CD14-positive monocyte (primary cell): ENCODE measurements at regions not wholly inside any gene's neighbourhood (a gene's known extent, or its start where the extent isn't known, plus 50 kb on each side); places are given as distances from the start of the nearest gene placed in this dataset.

Source experiments
- DNase-seq, 3 donors: peaks; one replicate each; pipeline ENCODE4 v3.0.0-alpha.2; 2011 to 2022
- H2AFZ ChIP-seq: 2 replicates; pipeline ENCODE4 v1.6.0; 2012; ENCODE audit warnings: mild to moderate bottlenecking, low read depth, low read length, inconsistent platforms; ENCODE audit not compliant: insufficient read depth, poor library complexity, severe bottlenecking
- H3K27ac ChIP-seq, 2 donors: 1 replicate in 1 of 2; 2 replicates in 1 of 2; pipeline ENCODE4 v1.5.1; 2012 to 2013; ENCODE audit warnings: low read length in 2 of 2, control low read depth in 1 of 2, inconsistent platforms in 1 of 2, low read depth in 1 of 2, mild to moderate bottlenecking in 1 of 2
- H3K27me3 ChIP-seq, 2 donors: one replicate each; pipeline versions ENCODE4 v1.6.0 to v1.6.1; 2011 to 2013; ENCODE audit warnings: low read length in 2 of 2; ENCODE audit not compliant: control insufficient read depth in 2 of 2, insufficient read depth in 2 of 2
- H3K36me3 ChIP-seq, 2 donors: replicated peaks in 1 of 2; 1 replicate in 1 of 2; 2 replicates in 1 of 2; pipeline versions ENCODE4 v1.5.1 to v1.6.1; 2012 to 2013; ENCODE audit warnings: low read length in 2 of 2, control low read depth in 1 of 2, inconsistent platforms in 1 of 2, mild to moderate bottlenecking in 1 of 2; ENCODE audit not compliant: insufficient read depth in 2 of 2, control insufficient read depth in 1 of 2
- H3K4me1 ChIP-seq, 2 donors: 1 replicate in 1 of 2; 2 replicates in 1 of 2; pipeline versions ENCODE4 v1.5.1 to v1.6.1; 2012 to 2013; ENCODE audit warnings: low read length in 2 of 2, control low read depth in 1 of 2, inconsistent platforms in 1 of 2, mild to moderate bottlenecking in 1 of 2, moderate library complexity in 1 of 2; ENCODE audit not compliant: insufficient read depth in 2 of 2, control insufficient read depth in 1 of 2
- H3K4me2 ChIP-seq: replicated peaks from 2 replicates; pipeline ENCODE3; 2012; ENCODE audit warnings: low read length, moderate library complexity, mild to moderate bottlenecking; ENCODE audit not compliant: poor library complexity, severe bottlenecking; ENCODE audit errors: extremely low read depth
- H3K4me3 ChIP-seq, 3 experiments: fragments of 200-600 bp in 1 of 3; sonication (generic) in 1 of 3; replicated peaks in 1 of 3; 1 replicate in 2 of 3; 2 replicates in 1 of 3; pipeline ENCODE4 v1.5.1; 2011 to 2013; ENCODE audit warnings: low read length in 3 of 3, mild to moderate bottlenecking in 3 of 3, control low read depth in 2 of 3, low read depth in 2 of 3, inconsistent platforms in 1 of 3, moderate library complexity in 1 of 3
- H3K79me2 ChIP-seq: 2 replicates; pipeline ENCODE4 v1.6.0; 2012; ENCODE audit warnings: mild to moderate bottlenecking, control low read depth, inconsistent platforms, low read length, moderate library complexity; ENCODE audit not compliant: insufficient read depth
- H3K9ac ChIP-seq: 2 replicates; pipeline ENCODE4 v1.6.0; 2017; ENCODE audit warnings: low read length, mild to moderate bottlenecking; ENCODE audit not compliant: insufficient read depth, poor library complexity, severe bottlenecking
- H3K9me3 ChIP-seq, 2 donors: replicated peaks in 1 of 2; 1 replicate in 1 of 2; 2 replicates in 1 of 2; pipeline versions ENCODE4 v1.5.1 to v1.6.1; 2012 to 2013; ENCODE audit warnings: low read length in 2 of 2, control low read depth in 1 of 2; ENCODE audit not compliant: control insufficient read depth in 1 of 2, insufficient read depth in 1 of 2
- H4K20me1 ChIP-seq: 2 replicates; pipeline ENCODE4 v1.6.0; 2012; ENCODE audit warnings: mild to moderate bottlenecking, low read length, control low read depth, moderate library complexity; ENCODE audit not compliant: insufficient read depth
- H3K27ac Mint-ChIP-seq, 7 donors: one replicate each; pipeline ENCODE4 v1.8.0; 2020; ENCODE audit warnings: mild to moderate bottlenecking in 7 of 7, mixed read lengths in 7 of 7, moderate library complexity in 6 of 7, inconsistent platforms in 2 of 7
- H3K27me3 Mint-ChIP-seq, 3 donors: one replicate each; pipeline ENCODE4 v1.8.0; 2021 to 2022; ENCODE audit warnings: low read depth in 3 of 3, mild to moderate bottlenecking in 3 of 3, mixed read lengths in 3 of 3, moderate library complexity in 3 of 3, inconsistent platforms in 1 of 3
- H3K36me3 Mint-ChIP-seq, 2 donors: one replicate each; pipeline ENCODE4 v1.8.0; 2020; ENCODE audit warnings: mixed read lengths in 2 of 2, inconsistent platforms in 1 of 2, mild to moderate bottlenecking in 1 of 2
- H3K4me1 Mint-ChIP-seq: one replicate; pipeline ENCODE4 v1.8.0; 2020; ENCODE audit warnings: mild to moderate bottlenecking, mixed read lengths
- H3K4me3 Mint-ChIP-seq, 2 donors: one replicate each; pipeline ENCODE4 v1.8.0; 2020; ENCODE audit warnings: mild to moderate bottlenecking in 2 of 2, mixed read lengths in 2 of 2, moderate library complexity in 1 of 2
- H3K9me3 Mint-ChIP-seq, 7 donors: one replicate each; pipeline ENCODE4 v1.8.0; 2020 to 2022; ENCODE audit warnings: mixed read lengths in 7 of 7, mild to moderate bottlenecking in 6 of 7, moderate library complexity in 6 of 7, inconsistent platforms in 2 of 7
- WGBS: methylation state at CpG from one replicate; pipeline ENCODE4 v1.1.5; 2013; ENCODE audit warnings: missing lambda C conversion rate; ENCODE audit not compliant: insufficient coverage; 5-methylcytosine and 5-hydroxymethylcytosine counted together
- intact Hi-C, 2 donors: fragments of 100-400 bp; cut with micrococcal nuclease; formaldehyde crosslinking; loops; one replicate each; pipeline versions ENCODE4 v1.15.0 to v1.15.1; 2023
- TF ChIP-seq, protein P1 (sequence below): fragments of 200-600 bp; IDR thresholded peaks from one replicate; pipeline ENCODE4 v1.8.0; 2022; ENCODE audit warnings: antibody characterized with exemption, mild to moderate bottlenecking

- no peak overlapping the region for H3K4me2 ChIP-seq
- Mint-ChIP-seq H3K36me3 (no peaks in the 10 kb centered on the region), H3K4me3 (no peak overlapping the region), H3K4me1 (no peaks in the 10 kb centered on the region), H3K27ac (no peak overlapping the region), H3K27me3 (peaks cover 0 to 2% (median 0%) of the 10 kb centered on the region in 3 donors), H3K9me3 (peaks cover 0 to 23% (median 8%) of the 10 kb centered on the region in 7 donors)
- no peaks in the 10 kb centered on the region for H3K79me2 ChIP-seq
- no peaks in the 10 kb centered on the region for H3K27me3 ChIP-seq
- TF ChIP-seq, protein P1, sequence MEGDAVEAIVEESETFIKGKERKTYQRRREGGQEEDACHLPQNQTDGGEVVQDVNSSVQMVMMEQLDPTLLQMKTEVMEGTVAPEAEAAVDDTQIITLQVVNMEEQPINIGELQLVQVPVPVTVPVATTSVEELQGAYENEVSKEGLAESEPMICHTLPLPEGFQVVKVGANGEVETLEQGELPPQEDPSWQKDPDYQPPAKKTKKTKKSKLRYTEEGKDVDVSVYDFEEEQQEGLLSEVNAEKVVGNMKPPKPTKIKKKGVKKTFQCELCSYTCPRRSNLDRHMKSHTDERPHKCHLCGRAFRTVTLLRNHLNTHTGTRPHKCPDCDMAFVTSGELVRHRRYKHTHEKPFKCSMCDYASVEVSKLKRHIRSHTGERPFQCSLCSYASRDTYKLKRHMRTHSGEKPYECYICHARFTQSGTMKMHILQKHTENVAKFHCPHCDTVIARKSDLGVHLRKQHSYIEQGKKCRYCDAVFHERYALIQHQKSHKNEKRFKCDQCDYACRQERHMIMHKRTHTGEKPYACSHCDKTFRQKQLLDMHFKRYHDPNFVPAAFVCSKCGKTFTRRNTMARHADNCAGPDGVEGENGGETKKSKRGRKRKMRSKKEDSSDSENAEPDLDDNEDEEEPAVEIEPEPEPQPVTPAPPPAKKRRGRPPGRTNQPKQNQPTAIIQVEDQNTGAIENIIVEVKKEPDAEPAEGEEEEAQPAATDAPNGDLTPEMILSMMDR, result no peak
- no peaks in the 10 kb centered on the region for H3K36me3 ChIP-seq
- H2AFZ ChIP-seq, result no peak overlapping the region
- no peak overlapping the region for H3K27ac ChIP-seq
- no peak overlapping the region for H3K9ac ChIP-seq
- 80% methylated on average over 1 of the region's 2 CpGs for WGBS
- H3K4me1 ChIP-seq, result no peaks in the 10 kb centered on the region
- no peak overlapping the region for H3K4me3 ChIP-seq
- intact Hi-C loops, result no loop called here
- no peaks in the 10 kb centered on the region for H4K20me1 ChIP-seq
- DNase-seq, result no peak
- H3K9me3 ChIP-seq, result peaks cover 6 to 8% of the 10 kb centered on the region in 2 donors
Observed at GRCh38 chr11:30788849-30789248, 202.7 kb upstream of the MPPED2 start.

DNA sequence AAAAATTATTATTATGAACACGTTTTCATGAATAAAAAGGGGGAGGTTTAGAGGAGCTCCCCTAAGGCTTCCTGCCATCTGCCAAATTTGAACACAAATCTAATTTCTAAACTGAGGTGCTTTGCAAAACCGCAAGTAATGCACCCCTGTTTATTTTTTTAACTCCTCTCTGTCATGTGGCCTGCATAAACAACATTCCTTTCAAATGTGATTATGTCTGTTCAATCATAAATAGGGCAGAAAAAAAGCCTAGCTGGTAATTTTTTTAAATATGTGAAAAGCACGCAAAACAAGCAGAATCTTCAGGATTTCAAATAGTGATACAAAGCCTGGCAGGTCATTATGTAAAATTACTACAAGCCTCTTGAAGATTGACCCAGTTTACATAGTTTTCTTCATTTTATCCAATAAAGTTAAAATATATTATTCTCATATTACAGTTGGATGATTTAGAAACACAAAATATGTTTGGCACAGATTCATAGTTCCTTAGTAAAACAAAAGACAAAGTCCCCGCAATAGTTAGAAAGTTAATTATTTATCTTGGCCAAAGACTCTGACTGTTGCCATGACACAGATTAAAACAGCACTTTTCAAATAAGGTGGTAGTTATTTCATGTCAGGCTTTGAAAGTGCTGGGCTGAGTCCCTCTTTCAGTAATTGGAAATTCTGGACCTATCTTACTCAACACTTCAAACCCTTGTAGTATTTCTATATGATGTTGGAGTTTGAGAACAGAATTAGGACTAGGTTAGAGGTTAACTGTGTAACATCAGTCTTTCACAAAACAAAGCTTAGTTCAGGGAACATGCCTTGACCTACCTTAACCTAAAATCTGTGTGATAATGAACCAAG, 200.3 kb upstream of the MPPED2 start:
- no peak overlapping the region for H3K27ac ChIP-seq
- no peak overlapping the region for H2AFZ ChIP-seq
- no peaks in the 10 kb centered on the region for H3K36me3 Mint-ChIP-seq
- H3K9me3 Mint-ChIP-seq, result peaks cover 0 to 17% (median 8%) of the 10 kb centered on the region in 7 donors
- H3K4me2 ChIP-seq, result no peak overlapping the region
- H4K20me1 ChIP-seq, result no peaks in the 10 kb centered on the region
- no peaks in the 10 kb centered on the region for H3K79me2 ChIP-seq
- no peak for DNase-seq
- no peak overlapping the region for H3K27ac Mint-ChIP-seq
- no peaks in the 10 kb centered on the region for H3K4me1 Mint-ChIP-seq
- intact Hi-C loops, result no loop called here
- H3K4me3 Mint-ChIP-seq, result no peak overlapping the region
- H3K27me3 ChIP-seq, result no peaks in the 10 kb centered on the region
- TF ChIP-seq, protein P1, result no peak
- H3K4me3 ChIP-seq, result no peak overlapping the region
- H3K36me3 ChIP-seq, result no peaks in the 10 kb centered on the region
- H3K27me3 Mint-ChIP-seq, result peaks cover 0 to 2% (median 0%) of the 10 kb centered on the region in 3 donors
- H3K9ac ChIP-seq, result no peak overlapping the region
- no peaks in the 10 kb centered on the region for H3K4me1 ChIP-seq
- WGBS, result no CpG with 5 or more reads among the region's 4 CpGs
- H3K9me3 ChIP-seq, result peaks cover 8 to 11% of the 10 kb centered on the region in 2 donors
